ENCODE measurements at regions not wholly inside any gene's neighbourhood (a gene's known extent, or its start where the extent isn't known, plus 50 kb on each side); places are given as distances from the start of the nearest gene placed in this dataset.

DNA sequence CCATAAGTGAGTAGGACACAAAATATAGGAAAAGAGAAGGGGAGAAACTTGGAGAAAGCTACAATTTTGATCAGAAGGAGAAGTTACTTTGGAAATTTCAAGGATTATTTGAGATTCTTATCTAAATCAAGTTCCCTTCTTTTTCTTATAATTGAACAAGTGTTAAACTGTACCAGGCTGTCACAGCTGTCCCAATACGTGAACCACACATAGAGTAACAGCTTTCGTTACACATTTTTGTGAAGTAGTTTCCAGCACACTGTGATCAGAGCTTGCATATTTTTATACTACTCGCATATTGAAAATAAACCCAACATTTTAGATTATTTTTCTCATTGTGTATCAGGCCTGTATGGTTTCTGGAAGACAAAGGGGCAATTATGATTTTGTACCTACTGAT is 412.8 kb upstream of the PSMD7 start:
- DNase-seq, result peak in 1 of 3 donors; percentile 17

DNA sequence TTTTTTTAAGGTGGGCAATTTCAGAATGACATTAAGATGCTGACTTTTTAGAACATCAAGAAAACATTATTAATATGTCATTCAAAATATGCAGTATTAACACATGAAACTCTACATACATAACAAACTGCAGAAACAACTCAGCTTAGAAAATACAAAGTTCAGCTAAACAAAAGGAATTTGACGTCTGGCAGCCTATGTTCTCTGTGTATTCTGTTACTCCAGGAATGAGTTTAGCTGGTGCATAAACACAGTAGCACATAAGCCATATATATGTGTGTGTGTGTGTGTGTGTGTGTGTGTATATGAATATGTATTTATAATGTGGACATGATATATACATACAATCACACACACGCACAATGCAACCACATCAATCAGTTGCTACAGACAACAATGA is 413.5 kb upstream of the PSMD7 start:
- DNase-seq, result peak in 1 of 3 donors; percentile 49

- peak in 1 of 3 donors; percentile 11 for DNase-seq
Observed at GRCh38 chr16:73882651-73883050, 414.0 kb upstream of the PSMD7 start.

- DNase-seq, result peak in 1 of 3 donors; percentile 15
Observed at GRCh38 chr16:73882033-73882432, 414.6 kb upstream of the PSMD7 start.

DNA sequence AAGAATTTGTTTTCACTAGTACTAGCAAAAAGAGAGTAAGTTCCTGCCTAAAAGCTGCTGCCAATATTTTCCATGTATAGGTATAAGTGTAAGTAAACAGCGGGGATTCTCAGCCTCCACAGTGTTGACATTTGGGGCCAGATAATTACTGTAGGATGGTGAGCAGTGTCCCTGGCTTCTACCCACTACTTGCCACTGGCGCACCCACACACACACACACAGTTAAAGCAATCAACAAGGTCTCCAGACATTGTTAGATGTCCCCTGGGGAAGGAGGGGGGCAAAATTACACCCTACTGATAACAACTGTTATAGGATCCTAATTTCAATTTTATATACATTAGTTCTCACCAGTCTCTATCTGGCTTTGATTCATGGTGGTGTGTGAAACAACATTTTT is 417.0 kb upstream of the PSMD7 start:
- DNase-seq, result no peak

DNA sequence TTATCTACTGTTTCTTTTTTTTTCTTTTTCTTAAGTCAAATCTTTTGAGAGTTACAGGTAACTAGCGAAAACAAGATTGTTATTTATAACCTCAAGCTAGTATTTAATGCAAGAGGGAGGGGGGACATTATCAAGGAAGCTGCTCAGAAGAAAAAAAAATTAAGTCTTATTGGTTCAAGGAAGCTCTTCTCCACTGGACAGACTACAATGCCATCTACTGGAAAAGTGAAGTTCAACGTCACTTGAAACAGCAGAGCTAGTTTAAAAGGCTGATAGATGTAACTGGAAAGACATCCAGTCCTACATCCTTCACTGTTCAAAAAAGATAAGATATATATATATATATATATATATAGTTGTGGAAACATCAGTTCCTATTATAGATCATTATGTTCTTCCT is 418.0 kb upstream of the PSMD7 start:
- DNase-seq, result peak in 2 of 3 donors; percentile 68 to 81

DNA sequence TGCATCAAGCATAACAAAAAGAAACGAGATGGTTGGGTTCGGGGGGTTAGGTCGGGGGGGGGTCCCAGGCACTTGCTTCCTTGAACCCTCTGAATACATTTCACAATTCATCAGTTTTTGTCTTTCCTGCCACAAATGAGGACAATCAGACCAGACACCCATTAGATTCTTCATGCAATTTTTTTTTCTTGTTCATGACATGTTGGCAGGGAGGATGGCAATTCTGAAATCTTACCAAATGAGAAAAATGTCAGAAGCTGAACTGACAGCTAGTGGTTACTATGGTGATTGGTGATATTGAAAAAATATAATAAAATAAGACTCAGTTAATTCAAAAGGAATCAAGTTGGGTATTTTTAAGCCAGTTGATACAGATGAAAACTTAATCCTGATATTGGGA is 419.5 kb upstream of the PSMD7 start:
- DNase-seq, result no peak

DNA sequence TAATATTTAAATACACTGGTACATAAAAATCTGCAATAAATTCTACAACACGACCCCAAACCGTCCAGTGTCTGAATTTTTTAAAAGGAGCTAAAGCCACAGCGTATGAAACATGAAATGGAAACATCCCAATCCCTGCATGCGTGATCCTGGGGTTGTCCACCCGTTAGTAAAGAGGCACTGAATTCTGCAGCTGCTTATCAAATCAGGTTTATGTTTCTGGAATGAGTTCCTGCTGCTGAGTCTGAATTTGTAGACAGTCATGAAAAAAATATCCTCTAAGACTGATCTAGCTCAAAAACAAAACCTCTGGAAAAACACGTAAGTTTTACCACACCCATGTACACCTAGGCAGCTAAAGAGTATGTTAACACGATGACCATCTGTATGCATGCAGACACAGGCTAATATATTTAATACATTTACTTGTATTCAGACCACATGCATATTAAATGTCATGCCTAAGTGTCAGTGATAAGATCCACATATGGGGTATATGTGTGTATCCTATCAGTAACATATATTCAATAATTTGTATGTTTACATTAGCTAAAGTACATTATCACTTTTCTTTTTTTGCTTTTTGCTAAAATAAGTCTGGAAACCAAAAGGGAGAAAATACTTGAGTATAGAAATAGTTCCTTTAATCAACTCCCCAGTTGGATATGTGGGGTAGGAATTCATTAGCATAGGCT is 420.5 kb upstream of the PSMD7 start:
- DNase-seq, result peak in 1 of 3 donors; percentile 17

DNA sequence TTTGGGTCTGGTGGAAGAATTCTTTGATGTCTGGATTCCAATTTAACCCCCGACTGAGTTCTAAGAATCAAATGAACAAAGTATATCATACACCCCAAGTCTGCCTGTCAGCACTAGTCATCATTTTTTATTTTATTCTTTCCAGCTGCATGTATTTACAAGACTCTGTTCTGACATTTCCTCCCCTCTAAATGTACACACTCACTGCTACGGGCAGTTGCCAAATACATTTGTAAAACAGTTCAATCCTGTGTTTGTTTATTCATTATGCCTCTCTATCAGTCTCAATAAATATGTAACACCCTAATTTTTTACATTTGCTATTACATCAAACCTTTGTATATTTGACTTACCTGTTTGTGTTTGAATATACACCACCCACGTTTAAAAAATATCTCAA is 422.3 kb upstream of the PSMD7 start:
- peak in 1 of 3 donors; percentile 23 for DNase-seq

DNA sequence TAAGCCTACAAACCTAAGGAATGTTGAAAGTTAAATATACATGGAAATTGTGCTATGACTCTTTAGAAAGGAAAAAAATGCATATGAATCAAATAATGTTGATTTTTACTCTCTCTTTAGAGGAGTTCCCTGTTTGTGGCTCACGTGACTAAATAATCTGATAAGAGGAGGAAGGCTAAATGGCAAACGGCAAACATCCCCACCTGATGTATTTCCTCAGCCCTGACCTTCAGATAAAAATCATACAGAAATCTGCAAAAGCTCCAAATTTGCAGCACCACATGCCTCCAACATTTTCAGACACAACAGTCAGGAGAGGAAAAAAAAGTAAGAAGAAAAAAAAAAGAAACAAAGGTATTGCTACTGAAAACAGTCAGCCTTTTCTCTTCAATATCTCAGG is 423.0 kb upstream of the PSMD7 start:
- DNase-seq, result no peak

- DNase-seq, result no peak
Observed at GRCh38 chr16:73872856-73873255, 423.8 kb upstream of the PSMD7 start.

DNA sequence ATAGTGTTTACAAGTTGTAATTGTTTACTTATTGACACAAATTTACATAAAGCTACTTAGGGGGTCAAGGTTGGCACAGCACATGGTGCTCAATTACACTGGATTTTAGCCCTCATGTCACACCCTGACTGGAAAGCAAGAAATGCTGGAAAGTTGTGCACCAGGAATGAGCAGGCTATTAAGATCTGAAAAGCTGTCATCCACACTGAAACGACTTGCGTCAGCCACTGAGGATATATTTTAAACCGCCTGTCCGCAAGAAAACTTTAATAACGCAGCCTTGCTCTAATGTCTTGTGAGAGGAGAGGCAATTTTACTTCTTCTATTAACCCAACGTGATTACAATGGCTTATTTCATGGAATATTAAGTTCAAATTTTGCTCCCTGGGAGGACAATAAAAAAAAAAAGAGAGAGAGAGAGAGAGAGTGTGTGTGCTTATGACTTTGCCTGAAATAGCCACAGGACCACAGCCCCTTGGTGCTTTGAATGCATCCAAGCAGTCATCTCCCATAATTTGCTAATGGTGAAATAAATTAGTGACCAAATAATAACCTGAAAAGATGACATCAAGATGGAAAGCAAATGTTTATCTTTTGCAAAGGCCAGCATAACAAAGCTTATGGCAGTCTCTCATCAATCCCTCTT is 425.4 kb upstream of the PSMD7 start:
- no peak for DNase-seq

DNA sequence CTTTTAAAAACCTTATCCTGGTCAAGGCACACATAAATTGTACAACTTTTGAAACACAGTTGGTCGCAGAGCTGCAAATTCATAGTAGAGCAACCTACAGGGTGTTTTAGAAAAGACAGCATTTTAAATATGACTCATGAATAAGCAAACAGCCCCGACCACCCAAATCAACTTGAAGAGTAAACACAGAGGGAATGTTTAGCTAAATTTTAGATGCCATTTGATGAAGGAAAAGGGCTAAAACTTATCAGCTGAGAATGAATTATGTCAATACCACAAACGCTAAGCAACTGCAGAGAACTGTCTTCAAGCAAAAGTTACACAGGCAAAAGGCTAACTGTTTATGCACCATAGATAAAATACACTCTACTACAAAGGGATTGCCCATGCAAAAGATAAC is 427.5 kb upstream of the PSMD7 start:
- no peak for DNase-seq

GRCh38 chr16:73864868-73865267 is 431.7 kb upstream of the PSMD7 start:
- no peak for DNase-seq

- no peak for DNase-seq
Observed at GRCh38 chr16:73858326-73858725, 438.3 kb upstream of the PSMD7 start.

- no peak for DNase-seq
Observed at GRCh38 chr16:73853968-73854367, 442.6 kb upstream of the PSMD7 start.

DNA sequence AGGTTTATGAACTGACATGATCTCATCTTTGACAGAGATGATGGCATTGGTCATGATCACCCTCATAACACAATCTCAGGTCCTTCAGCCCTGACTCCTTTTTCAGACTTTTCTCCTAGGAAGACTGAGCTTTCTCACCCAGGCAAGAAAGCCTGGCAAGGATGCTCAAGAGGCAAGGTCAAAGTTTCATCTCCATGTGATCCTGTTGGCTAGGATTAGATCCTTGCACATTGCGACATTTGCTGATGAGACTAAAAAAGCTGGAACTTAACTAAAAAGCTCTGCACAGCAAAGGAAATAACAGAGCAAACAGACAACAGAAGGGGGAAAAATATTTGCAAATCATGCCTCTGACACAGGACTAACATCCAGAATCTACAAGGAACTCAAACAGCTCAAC is 444.1 kb upstream of the PSMD7 start:
- no peak for DNase-seq

GRCh38 chr16:73848993-73849392 is 447.6 kb upstream of the PSMD7 start:
- no peak for DNase-seq

- DNase-seq, result no peak
Observed at GRCh38 chr16:73847090-73847489, 449.5 kb upstream of the PSMD7 start.

- peak in 2 of 3 donors; percentile 34 to 59 for DNase-seq
Observed at GRCh38 chr16:73846356-73846755, 450.3 kb upstream of the PSMD7 start.

DNA sequence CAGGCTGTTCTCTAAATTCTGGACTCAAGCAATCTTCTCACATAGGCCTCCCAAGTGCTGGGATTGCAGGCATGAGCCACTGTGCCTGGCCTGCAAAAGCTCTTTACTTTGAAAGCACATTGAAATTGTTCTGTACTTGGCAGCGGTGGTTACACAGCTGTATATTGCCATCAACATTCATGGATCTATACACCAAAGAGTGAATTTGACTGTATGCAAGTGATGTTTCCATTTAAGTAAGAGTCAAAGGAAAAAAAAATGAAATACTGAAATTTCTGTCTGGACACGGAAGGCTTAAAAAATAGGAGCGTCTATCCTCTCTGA is 450.6 kb upstream of the PSMD7 start:
- DNase-seq, result peak in 1 of 3 donors; percentile 22

- DNase-seq, result peak in 2 of 3 donors; percentile 6 to 25
Observed at GRCh38 chr16:73845238-73846006, 451.2 kb upstream of the PSMD7 start.

GRCh38 chr16:73840728-73841127 is 455.9 kb upstream of the PSMD7 start:
- peak in 2 of 3 donors; percentile 8 to 32 for DNase-seq

Measured in muscle of back (tissue), 3 donors.